T-cell (primary cell): ENCODE measurements at regions not wholly inside any gene's neighbourhood (a gene's known extent, or its start where the extent isn't known, plus 50 kb on each side); places are given as distances from the start of the nearest gene placed in this dataset.

Source experiments
- ATAC-seq, 4 experiments: fragments of 200-7000 bp in 3 of 4; fragments of 150-1000 bp in 1 of 4; cut with Tn5 transposase; replicated peaks in 1 of 4; 1 replicate in 3 of 4; 2 replicates in 1 of 4; pipeline ENCODE4 v1.10.0; 2021; ENCODE audit warnings: moderate library complexity in 3 of 4, mild to moderate bottlenecking in 2 of 4, moderate number of reproducible peaks in 1 of 4
- CTCF ChIA-PET, 2 donors: fragments of 300-600 bp; sonication (Branson Sonifier 250); formaldehyde crosslinking; loops; one replicate each; lab custom pipeline; 2022; ENCODE audit warnings: antibody characterized with exemption in 2 of 2; lab: Charles Lee
- POLR2A ChIA-PET, 2 donors: fragments of 300-600 bp; sonication (Branson Sonifier 250); formaldehyde crosslinking; loops; one replicate each; lab custom pipeline; 2022; ENCODE audit warnings: antibody characterized with exemption in 2 of 2; lab: Charles Lee
- DNase-seq, 35 experiments: peaks; one replicate each; pipeline versions ENCODE4 v3.0.0 to v3.0.0-alpha.2; 2013 to 2023
- H3K27ac ChIP-seq: one replicate; pipeline ENCODE4 v1.5.1; 2013; ENCODE audit warnings: low read length
- H3K27me3 ChIP-seq, 2 experiments: replicated peaks in 1 of 2; 1 replicate in 1 of 2; 2 replicates in 1 of 2; pipeline versions ENCODE4 v1.6.1 to v1.7.0; 2013; ENCODE audit warnings: low read length in 1 of 2, mixed read lengths in 1 of 2; ENCODE audit not compliant: control insufficient read depth in 2 of 2, insufficient read depth in 2 of 2; ENCODE audit errors: extremely low read depth in 1 of 2
- H3K36me3 ChIP-seq, 2 donors: 1 replicate in 1 of 2; 2 replicates in 1 of 2; pipeline versions ENCODE4 v1.6.1 to v1.7.0; 2013; ENCODE audit warnings: low read length in 1 of 2; ENCODE audit not compliant: control insufficient read depth in 2 of 2, insufficient read depth in 1 of 2; ENCODE audit errors: extremely low read depth in 1 of 2
- H3K4me1 ChIP-seq, 2 experiments: 1 replicate in 1 of 2; 2 replicates in 1 of 2; pipeline versions ENCODE4 v1.6.1 to v1.7.0; 2013; ENCODE audit warnings: low read length in 2 of 2, mixed read lengths in 1 of 2; ENCODE audit not compliant: insufficient read depth in 2 of 2, control insufficient read depth in 1 of 2; ENCODE audit errors: extremely low read depth in 1 of 2
- H3K4me3 ChIP-seq, 2 donors: 1 replicate in 1 of 2; 2 replicates in 1 of 2; pipeline versions ENCODE4 v1.5.1 to v1.7.0; 2013; ENCODE audit warnings: mild to moderate bottlenecking in 2 of 2, low read length in 1 of 2, moderate library complexity in 1 of 2; ENCODE audit not compliant: control insufficient read depth in 1 of 2; ENCODE audit errors: extremely low read depth in 1 of 2
- H3K9me3 ChIP-seq: 2 replicates; pipeline ENCODE4 v1.7.0; 2013
- H3K27ac Mint-ChIP-seq, 2 donors: one replicate each; pipeline ENCODE4 v1.8.0; 2020 to 2021; ENCODE audit warnings: mild to moderate bottlenecking in 2 of 2, mixed read lengths in 2 of 2
- H3K27me3 Mint-ChIP-seq, 2 donors: one replicate each; pipeline ENCODE4 v1.8.0; 2021 to 2022; ENCODE audit warnings: mixed read lengths in 2 of 2
- H3K36me3 Mint-ChIP-seq: one replicate; pipeline ENCODE4 v1.8.0; 2021; ENCODE audit warnings: mixed read lengths
- H3K4me1 Mint-ChIP-seq, 3 donors: one replicate each; pipeline ENCODE4 v1.8.0; 2020 to 2022; ENCODE audit warnings: mixed read lengths in 3 of 3, mild to moderate bottlenecking in 1 of 3
- H3K4me3 Mint-ChIP-seq, 3 donors: one replicate each; pipeline ENCODE4 v1.8.0; 2020 to 2022; ENCODE audit warnings: mild to moderate bottlenecking in 3 of 3, mixed read lengths in 3 of 3, moderate library complexity in 3 of 3
- H3K9me3 Mint-ChIP-seq, 3 donors: one replicate each; pipeline ENCODE4 v1.8.0; 2020 to 2022; ENCODE audit warnings: mixed read lengths in 3 of 3
- WGBS: methylation state at CpG from one replicate; pipeline ENCODE4 v1.1.5; 2013; ENCODE audit warnings: missing lambda C conversion rate; ENCODE audit not compliant: insufficient coverage; 5-methylcytosine and 5-hydroxymethylcytosine counted together

DNA sequence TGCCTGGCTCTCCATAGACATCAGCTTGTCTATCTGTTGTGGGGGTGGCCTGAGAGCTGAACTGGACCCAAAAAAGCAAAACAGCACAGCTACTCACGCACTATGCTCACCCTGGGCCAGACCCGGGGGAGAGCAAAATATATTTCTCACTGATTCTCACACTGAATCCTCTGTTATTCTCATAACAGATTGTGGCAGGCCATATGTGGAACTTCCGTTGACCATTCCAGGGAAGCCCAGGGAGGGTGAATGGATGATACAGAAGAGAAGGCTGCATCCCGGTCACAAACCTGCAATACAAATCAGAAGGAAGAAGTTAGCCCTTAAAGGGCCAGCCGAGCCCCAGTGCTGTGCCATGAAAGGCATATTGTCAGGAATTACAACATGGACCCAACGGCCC is 362.5 kb downstream of the ZNF536 start:
- H3K4me1 Mint-ChIP-seq = peaks cover 0 to 3% (median 0%) of the 10 kb centered on the region in 3 donors
- no peak overlapping the region for H3K27ac Mint-ChIP-seq
- no peak overlapping the region for H3K4me3 ChIP-seq
- no peak for ATAC-seq
- H3K27ac ChIP-seq = no peak overlapping the region
- H3K9me3 ChIP-seq = no peaks in the 10 kb centered on the region
- no peaks in the 10 kb centered on the region for H3K9me3 Mint-ChIP-seq
- ChIA-PET POLR2A (no interaction called here), CTCF (no interaction called here)
- H3K4me1 ChIP-seq = no peaks in the 10 kb centered on the region
- H3K36me3 Mint-ChIP-seq = no peaks in the 10 kb centered on the region
- DNase-seq = no peak
- H3K27me3 ChIP-seq = peaks cover 0 to 3% of the 10 kb centered on the region in 2 experiments
- 89% methylated on average over 3 of the region's 6 CpGs for WGBS
- no peaks in the 10 kb centered on the region for H3K36me3 ChIP-seq
- H3K4me3 Mint-ChIP-seq = no peak overlapping the region
- peaks cover 3 to 13% of the 10 kb centered on the region in 2 donors for H3K27me3 Mint-ChIP-seq

DNA sequence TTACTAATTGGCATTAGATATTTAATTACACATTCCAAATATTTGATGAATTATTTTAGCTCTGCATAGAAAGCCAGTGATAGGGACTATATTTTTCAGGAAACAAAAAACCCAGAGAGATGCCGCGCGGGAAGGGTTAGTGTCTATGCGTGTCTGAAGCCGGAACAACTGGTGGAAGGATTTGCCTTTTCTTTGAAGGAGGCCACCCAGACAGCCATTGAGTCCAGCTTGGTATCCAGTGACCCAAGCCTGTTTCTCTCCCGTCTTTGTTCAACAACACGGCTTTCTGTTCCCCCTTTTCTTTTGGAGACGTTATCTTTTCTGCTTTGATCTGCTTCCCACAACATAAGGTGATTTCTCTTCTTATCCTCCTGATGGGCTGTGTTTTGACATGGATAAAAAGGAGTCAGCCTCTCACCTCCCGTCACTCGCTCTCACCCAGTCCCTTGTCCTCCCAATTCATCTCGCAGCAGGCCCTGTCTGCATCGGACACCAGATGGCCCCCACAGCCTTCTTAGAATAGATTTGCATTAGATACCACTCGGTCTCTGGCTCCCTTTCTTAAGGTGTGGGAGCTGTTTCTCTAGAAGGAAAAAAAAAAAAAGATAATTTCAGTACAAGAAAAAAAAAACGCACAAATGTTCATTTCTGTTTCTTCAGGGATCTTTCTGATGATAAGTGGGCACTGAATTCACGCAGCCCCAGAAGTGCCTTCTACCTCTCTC is 361.8 kb downstream of the ZNF536 start:
- Histone ChIP-seq H3K9me3 (no peaks in the 10 kb centered on the region), H3K36me3 (no peaks in the 10 kb centered on the region), H3K27ac (no peak overlapping the region), H3K4me3 (no peak overlapping the region), H3K27me3 (peaks cover 0 to 3% of the 10 kb centered on the region in 2 experiments), H3K4me1 (no peaks in the 10 kb centered on the region)
- no peak overlapping the region for H3K27ac Mint-ChIP-seq
- no peaks in the 10 kb centered on the region for H3K9me3 Mint-ChIP-seq
- H3K36me3 Mint-ChIP-seq = no peaks in the 10 kb centered on the region
- H3K4me3 Mint-ChIP-seq = no peak overlapping the region
- 90% methylated on average over 6 of the region's 15 CpGs for WGBS
- DNase-seq (no peak), ATAC-seq (no peak)
- peaks cover 0 to 3% (median 0%) of the 10 kb centered on the region in 3 donors for H3K4me1 Mint-ChIP-seq
- ChIA-PET POLR2A (no interaction called here), CTCF (interaction anchor here in 1 of 2 donors (0.6 kb wide), 1 partner anchor 619 kb away, joined by 5 read pairs; no protein-coding TSS in a partner anchor)
- H3K27me3 Mint-ChIP-seq = peaks cover 3 to 13% of the 10 kb centered on the region in 2 donors

DNA sequence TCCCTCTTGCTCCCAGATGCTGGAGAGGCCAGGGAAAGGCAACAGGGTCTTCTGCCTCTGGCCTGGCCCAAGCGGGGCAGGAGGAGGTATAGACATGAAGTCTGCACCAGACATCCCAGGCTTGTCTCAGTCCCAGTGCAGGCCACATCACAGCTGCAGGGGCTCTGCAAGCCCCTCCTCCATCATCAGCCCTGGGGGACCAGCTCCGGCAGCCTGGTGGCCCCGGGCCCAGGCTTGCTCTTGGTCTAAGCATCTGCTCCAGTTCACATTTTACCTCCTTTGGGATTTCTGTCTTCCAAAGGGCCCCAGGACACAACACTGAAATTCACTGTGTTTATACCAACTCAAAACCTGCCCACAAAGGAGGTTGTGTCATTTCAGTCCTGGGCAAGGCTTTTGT is 359.4 kb downstream of the ZNF536 start:
- DNase-seq (no peak), ATAC-seq (no peak)
- H3K4me1 ChIP-seq = no peaks in the 10 kb centered on the region
- no peak overlapping the region for H3K27ac Mint-ChIP-seq
- peaks cover 0 to 3% (median 0%) of the 10 kb centered on the region in 3 donors for H3K4me1 Mint-ChIP-seq
- no peaks in the 10 kb centered on the region for H3K36me3 ChIP-seq
- H3K27me3 ChIP-seq = peaks cover 0 to 6% of the 10 kb centered on the region in 2 experiments
- H3K4me3 Mint-ChIP-seq = no peak overlapping the region
- no peaks in the 10 kb centered on the region for H3K9me3 Mint-ChIP-seq
- peaks cover 0 to 7% of the 10 kb centered on the region in 2 donors for H3K27me3 Mint-ChIP-seq
- H3K4me3 ChIP-seq = no peak overlapping the region
- CTCF ChIA-PET = no interaction called here
- H3K36me3 Mint-ChIP-seq = no peaks in the 10 kb centered on the region
- no peaks in the 10 kb centered on the region for H3K9me3 ChIP-seq
- POLR2A ChIA-PET = no interaction called here
- 100% methylated on average over 2 of the region's 3 CpGs for WGBS
- no peak overlapping the region for H3K27ac ChIP-seq

DNA sequence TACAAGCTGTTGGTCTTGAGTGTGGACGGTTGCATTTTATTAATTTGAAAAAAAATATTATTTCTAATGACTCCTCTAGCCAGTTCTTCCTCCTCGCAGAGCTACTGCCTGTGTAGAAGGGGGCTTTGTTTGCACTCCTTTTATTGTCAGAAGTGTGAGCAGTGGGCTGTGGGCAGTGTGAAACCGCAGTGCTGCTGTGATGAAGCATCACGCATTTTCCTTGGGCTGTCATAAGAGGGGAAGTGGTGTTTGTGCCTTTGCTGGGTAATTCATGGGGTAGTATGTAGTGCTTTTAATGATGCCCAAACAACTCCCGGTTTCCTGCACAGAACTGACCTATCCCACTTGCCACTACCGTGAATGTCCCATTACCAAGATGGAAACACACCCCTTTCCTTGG is 357.3 kb downstream of the ZNF536 start:
- 20% methylated on average over 2 of the region's 6 CpGs for WGBS
- POLR2A ChIA-PET = no interaction called here
- CTCF ChIA-PET = no interaction called here
- Histone ChIP-seq H3K27ac (no peak overlapping the region), H3K4me1 (no peaks in the 10 kb centered on the region), H3K27me3 (peaks cover 0 to 2% of the 10 kb centered on the region in 2 experiments), H3K9me3 (no peaks in the 10 kb centered on the region), H3K36me3 (no peaks in the 10 kb centered on the region), H3K4me3 (no peak overlapping the region)
- Mint-ChIP-seq H3K4me1 (peaks cover 0 to 3% (median 0%) of the 10 kb centered on the region in 3 donors), H3K9me3 (no peaks in the 10 kb centered on the region), H3K27ac (no peak overlapping the region), H3K36me3 (no peaks in the 10 kb centered on the region), H3K27me3 (peaks cover 0 to 4% of the 10 kb centered on the region in 2 donors), H3K4me3 (no peak overlapping the region)
- DNase-seq = no peak
- no peak for ATAC-seq

DNA sequence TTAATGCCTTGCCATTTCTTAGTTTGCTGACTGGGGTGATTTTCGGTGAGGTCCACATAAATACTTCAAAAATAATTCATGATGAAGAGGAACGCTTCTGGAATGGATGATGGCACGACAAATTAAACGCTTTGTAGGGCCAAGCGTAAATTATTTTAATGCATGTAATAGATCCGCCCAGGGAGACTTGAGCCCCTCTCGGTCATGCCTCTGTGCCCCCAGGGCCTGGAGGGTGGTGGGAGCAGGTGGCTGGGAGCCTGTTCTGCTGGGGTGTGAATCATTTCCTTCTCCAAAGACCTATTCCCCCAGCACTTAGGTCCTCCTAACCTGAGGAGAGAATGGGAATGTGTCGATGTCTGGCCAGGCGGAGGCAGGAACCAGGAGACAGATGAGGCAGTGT is 350.6 kb downstream of the ZNF536 start:
- Mint-ChIP-seq H3K36me3 (no peaks in the 10 kb centered on the region), H3K27me3 (peaks cover 9 to 21% of the 10 kb centered on the region in 2 donors), H3K9me3 (no peaks in the 10 kb centered on the region), H3K27ac (no peak overlapping the region), H3K4me1 (peaks cover 0 to 13% (median 9%) of the 10 kb centered on the region in 3 donors), H3K4me3 (no peak overlapping the region)
- H3K27ac ChIP-seq = no peak overlapping the region
- peaks cover 0 to 8% of the 10 kb centered on the region in 2 experiments for H3K4me1 ChIP-seq
- ChIA-PET POLR2A (no interaction called here), CTCF (no interaction called here)
- peaks cover 0 to 10% of the 10 kb centered on the region in 2 experiments for H3K27me3 ChIP-seq
- no CpG with 5 or more reads among the region's 9 CpGs for WGBS
- no peaks in the 10 kb centered on the region for H3K9me3 ChIP-seq
- no peak overlapping the region for H3K4me3 ChIP-seq
- ATAC-seq (no peak), DNase-seq (no peak)
- H3K36me3 ChIP-seq = no peaks in the 10 kb centered on the region

DNA sequence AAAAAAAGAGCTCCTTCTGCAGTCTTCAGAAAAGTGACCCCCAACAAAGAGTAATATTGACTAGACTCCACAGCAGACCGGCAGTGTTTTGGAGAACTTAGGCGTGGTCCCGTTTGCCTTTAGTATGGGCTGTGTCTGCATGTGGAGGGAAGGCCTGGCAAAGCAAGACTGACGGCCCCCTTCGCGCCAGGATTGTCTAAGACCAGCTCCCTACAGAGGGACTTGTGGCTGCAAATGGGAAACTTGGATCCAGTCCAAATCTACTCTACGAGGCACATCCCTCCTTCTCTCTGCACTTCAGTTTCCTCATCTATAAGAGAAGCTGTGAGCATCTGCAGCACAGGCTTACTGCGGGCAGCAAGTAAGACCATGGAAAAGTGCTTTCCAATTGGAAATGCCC is 350.0 kb downstream of the ZNF536 start:
- CTCF ChIA-PET = interaction anchor here in 1 of 2 donors (1.0 kb wide), 1 partner anchor 40 kb away, joined by 5 read pairs; no protein-coding TSS in a partner anchor
- Histone ChIP-seq H3K4me1 (peaks cover 0 to 8% of the 10 kb centered on the region in 2 experiments), H3K4me3 (no peak overlapping the region), H3K27ac (no peak overlapping the region), H3K9me3 (no peaks in the 10 kb centered on the region), H3K36me3 (no peaks in the 10 kb centered on the region), H3K27me3 (peaks cover 0 to 7% of the 10 kb centered on the region in 2 experiments)
- WGBS = 96% methylated on average over 5 of the region's 8 CpGs
- POLR2A ChIA-PET = interaction anchor here in 1 of 2 donors (0.6 kb wide), 1 partner anchor 655 kb away, joined by 7 read pairs; no protein-coding TSS in a partner anchor
- H3K4me3 Mint-ChIP-seq = no peak overlapping the region
- H3K4me1 Mint-ChIP-seq = peaks cover 0 to 13% (median 9%) of the 10 kb centered on the region in 3 donors
- no peaks in the 10 kb centered on the region for H3K9me3 Mint-ChIP-seq
- no peak for DNase-seq
- no peak overlapping the region for H3K27ac Mint-ChIP-seq
- H3K27me3 Mint-ChIP-seq = peaks cover 9 to 22% of the 10 kb centered on the region in 2 donors
- ATAC-seq = no peak
- H3K36me3 Mint-ChIP-seq = no peaks in the 10 kb centered on the region
